ENCODE measurements at regions not wholly inside any gene's neighbourhood (a gene's known extent, or its start where the extent isn't known, plus 50 kb on each side); places are given as distances from the start of the nearest gene placed in this dataset.

DNA sequence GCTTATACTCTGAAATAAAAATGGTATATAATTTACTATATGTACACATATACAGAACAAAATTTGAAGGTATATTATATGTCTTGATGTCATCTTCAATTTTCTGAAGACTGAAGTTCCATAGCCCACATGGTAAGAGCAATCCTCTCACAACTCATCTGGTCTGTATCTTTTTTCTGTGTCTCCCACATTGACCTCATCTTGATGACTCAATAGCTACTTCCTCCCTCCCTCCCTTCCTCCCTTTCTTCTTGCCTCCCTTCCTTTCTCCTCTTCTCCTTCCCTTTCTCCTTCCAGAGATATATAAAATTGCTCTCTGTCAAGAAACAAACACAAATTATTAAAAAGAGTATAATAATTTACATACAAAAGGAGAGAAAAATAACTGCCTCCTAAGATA, 268.5 kb downstream of the SQOR start:
- TF ChIP-seq, protein P1, sequence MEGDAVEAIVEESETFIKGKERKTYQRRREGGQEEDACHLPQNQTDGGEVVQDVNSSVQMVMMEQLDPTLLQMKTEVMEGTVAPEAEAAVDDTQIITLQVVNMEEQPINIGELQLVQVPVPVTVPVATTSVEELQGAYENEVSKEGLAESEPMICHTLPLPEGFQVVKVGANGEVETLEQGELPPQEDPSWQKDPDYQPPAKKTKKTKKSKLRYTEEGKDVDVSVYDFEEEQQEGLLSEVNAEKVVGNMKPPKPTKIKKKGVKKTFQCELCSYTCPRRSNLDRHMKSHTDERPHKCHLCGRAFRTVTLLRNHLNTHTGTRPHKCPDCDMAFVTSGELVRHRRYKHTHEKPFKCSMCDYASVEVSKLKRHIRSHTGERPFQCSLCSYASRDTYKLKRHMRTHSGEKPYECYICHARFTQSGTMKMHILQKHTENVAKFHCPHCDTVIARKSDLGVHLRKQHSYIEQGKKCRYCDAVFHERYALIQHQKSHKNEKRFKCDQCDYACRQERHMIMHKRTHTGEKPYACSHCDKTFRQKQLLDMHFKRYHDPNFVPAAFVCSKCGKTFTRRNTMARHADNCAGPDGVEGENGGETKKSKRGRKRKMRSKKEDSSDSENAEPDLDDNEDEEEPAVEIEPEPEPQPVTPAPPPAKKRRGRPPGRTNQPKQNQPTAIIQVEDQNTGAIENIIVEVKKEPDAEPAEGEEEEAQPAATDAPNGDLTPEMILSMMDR (IDR thresholded peaks at IDR 0.05; ENCODE audit: low read depth, low read length, poor library complexity, severe bottlenecking) = no peak
- no peak for TF ChIP-seq EZH2phosphoT487 (IDR thresholded peaks at IDR 0.05; ENCODE audit: borderline replicate concordance, low read length)
